NCI-H2171 treated with DMSO at 0.1 percent for 48 hours (cell line): ENCODE measurements at regions not wholly inside any gene's neighbourhood (a gene's known extent, or its start where the extent isn't known, plus 50 kb on each side); places are given as distances from the start of the nearest gene placed in this dataset.

Experiments
- DNase-seq: peaks from one replicate; lab custom pipeline; 2025; lab: John Stamatoyannopoulos, UW

DNA sequence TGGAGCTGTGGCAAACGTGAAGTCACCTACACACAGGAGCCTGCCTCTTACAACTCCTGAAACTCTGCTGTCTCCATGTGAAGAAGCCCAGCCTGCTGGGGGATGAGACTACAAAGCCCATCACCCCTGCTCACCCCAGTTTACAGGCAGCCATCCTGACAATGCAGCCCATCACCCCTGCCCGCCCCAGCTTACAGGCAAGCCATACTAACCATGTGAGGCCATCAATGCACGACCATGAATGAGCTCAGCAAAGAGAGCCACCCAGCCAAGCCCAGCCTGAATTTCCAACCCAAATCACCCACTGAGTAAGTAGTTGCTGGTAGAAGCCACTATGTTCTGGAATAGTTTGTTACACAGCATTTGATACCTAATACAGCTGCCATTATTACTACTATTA lies 185.4 kb upstream of the NSMCE3 start:
- no peak for DNase-seq

DNA sequence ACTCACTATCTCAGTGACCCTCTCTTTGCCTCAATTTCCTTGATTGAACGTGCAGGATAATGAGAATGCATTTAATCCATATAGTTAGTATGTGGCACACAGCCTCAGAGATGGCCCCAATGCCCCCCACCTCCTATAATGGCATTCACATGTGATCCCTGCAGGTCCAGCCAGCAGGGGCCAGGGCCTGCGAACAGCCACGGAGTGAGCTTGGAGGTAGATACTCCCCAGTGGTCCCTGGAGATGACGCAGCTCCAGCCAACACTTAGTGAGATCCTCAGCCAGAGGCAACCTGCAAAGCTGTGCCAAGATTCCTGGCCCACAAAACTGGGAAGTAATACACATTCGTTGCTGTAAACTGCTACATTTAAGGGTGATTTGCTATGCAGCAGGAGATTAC lies 184.9 kb upstream of the NSMCE3 start:
- no peak for DNase-seq

DNA sequence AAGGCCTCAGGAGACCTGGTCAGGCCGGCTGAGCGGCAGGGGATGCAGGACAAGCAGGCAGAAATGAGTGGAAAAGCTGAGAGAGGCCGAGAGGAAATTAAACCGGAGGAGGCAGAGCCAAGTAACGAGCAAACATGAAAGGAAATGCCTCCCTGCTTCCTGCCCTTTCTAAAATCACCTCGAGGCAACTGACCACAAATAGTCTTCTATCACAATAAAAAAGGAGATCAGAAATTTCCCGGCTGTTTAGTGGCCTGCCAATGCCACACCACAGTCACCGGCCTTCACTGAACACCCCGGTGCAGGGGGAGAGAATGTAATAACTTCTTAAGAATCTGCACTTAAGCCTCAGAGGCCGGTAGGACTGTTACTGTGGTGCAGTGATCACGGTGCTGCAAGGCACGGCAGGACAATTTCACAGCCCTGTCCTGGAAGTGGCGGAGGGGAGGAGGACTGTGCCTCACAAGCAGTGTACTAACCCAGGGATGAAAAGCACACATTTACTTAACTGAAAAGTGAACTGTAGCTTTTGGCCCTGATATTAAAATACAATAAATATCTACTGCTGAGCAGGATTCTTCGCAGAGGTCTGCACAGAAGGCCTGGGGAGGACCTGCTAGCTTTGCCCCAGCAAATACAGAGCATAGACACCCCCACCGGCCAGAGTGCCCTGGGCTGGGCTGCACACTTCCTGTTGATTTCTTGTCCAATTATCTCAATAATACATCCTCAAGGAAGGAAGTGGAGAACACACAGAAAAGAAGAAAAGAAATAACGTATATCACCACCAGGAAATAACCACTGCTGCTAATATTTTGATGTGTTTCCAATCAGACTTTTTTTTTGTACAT lies 183.5 kb upstream of the NSMCE3 start:
- DNase-seq = no peak

DNA sequence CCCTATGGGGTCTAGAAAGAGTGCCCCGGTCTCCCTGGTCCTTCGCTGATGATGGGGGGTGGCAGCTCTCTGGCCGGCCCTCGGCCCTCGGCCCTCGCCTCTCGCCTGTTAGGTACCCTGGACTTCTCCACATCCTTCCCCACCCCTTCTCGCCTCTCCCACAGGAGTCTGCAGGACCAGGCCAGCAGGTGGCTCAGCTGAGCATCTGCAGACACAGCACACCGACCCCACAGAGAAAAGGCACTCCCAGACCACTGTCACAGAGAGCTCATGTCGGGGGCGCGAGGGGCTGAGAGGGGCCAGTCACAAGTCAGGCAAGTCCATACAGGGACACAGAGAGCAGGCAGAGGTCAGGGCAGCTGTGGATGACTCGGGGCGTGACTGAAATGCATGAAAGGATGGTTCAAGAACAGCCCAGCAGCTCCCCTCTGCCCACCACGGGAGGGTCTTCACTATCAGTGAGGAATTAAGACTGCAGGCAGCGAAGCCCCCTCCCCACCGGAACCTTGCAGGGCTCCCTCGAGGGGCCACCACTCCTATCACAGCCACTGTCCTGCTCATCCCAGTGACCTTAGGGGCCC lies 181.7 kb upstream of the NSMCE3 start:
- no peak for DNase-seq

DNA sequence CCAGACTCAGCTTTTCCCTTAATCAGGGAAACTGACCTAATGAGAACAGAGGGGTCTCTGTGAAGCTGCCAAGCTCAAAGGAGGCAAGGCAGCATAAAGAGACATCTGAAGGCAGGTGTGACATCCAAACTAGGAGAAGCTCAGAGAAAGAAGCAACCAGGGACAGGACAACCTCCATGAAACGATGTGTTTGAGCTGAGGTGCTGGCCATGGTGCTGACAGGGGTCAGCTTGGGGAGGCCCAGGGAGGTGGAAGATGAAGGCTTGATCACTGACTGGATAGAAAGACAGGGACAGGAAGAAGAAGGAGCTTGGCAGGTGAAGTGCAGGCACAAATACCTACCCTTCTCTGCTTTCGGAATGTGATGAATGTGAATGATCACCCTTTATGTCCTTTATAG lies 179.5 kb upstream of the NSMCE3 start:
- DNase-seq = no peak

DNA sequence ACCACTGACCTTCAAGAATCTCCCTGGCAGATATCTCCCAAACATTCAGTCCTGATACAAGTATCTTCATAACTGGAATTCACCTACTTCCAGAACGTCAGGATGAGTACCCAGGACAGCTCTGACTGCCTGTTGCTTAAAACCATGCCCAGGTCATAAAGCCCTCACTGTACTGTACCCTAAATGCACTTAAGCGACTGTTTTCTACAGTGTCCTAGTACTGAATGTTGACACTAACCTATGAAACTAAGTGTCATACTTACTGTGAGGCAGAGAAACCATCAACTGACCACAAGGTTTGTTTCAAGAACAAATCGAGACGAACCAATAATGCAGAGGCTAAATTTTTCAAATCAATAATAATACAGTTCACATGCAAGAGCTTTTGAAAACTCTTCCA lies 178.7 kb upstream of the NSMCE3 start:
- no peak for DNase-seq

DNA sequence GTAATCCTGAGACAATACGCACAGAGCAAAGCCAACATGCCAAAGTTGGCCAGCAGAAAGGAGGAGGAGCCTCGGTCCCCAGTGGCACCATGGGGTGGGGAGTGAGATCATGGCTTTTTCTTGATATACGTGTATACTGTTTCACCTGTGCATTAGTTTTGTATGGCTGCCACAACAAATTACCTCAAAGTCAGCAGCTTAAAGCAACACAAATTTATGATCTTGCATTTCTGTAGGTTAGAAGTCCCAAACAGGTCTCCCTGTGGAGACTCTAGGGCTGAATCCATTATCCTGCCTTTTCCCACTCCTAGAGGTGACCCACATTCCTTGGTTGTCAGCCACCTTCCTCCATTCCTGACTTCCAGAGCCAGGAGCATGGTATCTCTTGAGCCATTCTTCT lies 176.9 kb upstream of the NSMCE3 start:
- DNase-seq = no peak

DNA sequence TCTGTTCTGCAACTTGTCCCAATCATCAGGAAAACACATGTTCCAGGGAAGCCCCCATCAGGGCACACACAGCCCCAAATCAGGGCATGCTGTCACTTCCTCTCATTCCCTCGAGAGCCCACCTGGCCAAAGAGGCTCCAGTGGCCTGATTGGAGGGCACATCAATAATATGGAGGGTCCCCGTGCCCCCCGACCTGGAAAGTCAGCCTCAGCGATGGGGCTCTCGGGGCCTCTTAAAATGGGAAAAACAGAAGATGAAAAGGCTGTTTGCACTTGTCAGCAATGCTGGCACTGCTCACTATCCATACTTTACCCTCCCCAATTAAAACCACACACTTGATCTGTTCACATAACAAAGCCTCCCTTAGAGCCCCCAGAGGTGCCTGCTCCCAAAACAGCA lies 172.9 kb upstream of the NSMCE3 start:
- no peak for DNase-seq

DNA sequence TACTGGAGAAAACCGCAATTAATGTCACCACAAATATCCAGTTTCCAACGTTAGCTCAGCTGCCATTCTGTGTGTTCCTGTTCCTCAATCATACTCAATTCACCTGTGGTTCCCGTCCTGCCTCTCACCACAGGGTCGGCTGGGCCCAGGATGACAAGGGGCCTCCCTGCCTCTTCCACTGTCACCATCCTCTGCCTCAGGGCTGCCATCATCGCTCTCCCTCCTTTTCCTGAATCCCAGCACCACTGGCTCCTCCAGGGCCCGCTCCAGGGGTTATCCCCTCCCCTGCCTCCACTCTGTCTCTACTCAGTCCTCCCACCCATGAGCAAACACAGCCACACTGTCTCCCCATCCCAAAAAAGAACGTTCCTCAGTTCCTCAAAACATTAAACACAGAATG lies 170.9 kb upstream of the NSMCE3 start:
- DNase-seq = no peak

DNA sequence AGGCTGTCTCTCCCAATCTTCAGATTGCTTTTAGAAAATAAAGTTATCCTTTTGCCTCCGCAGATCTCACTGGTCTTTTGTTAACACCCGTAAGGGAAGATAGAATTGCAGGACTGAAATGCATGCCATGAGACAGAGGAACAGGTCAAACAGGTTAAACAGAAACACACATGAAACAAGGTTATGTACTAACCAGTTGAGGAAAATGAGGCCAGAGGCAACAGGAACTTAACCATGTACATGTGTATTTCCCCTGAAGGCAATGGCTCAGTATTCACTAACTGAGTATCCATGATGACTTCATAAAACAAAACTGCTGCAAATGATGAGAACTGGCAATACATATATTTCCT lies 169.1 kb upstream of the NSMCE3 start:
- no peak for DNase-seq

DNA sequence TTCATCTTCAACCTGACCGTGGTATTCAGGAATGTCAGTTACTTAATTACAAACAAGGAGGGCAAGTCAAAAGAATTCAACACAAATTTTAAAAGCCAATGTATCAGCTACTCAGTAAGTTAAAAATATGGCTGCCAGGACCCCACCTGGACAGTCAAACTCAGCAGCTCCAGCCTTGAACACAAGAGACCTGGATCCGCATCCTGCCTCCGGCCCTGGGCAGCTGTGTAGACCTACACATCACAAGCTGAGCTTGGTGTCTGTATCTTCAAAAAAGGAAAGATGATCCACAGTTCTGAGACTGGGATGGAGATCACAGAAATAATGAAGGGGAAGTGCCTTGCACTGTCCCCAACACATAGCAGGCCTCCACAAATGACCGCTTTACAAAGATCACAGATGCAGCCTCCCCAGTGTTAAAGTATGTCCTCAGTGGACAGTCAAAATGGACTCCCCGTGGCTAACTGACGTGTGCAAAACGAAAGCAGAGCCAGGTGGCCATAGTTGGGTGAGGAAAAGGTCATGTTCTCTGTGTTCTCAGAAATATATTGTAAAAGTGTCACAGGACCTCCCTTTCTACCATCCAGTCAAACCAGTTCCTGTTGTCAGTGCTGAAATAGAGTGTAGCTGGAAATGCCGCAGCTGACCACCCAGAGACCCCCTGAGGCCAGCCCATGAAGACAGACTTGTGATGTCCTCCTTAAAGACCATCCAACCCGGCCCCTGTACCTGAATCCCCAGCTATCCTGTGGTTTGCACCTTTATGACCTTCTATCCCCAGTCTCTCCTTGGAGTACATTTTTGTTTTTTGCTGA lies 168.5 kb upstream of the NSMCE3 start:
- no peak for DNase-seq

DNA sequence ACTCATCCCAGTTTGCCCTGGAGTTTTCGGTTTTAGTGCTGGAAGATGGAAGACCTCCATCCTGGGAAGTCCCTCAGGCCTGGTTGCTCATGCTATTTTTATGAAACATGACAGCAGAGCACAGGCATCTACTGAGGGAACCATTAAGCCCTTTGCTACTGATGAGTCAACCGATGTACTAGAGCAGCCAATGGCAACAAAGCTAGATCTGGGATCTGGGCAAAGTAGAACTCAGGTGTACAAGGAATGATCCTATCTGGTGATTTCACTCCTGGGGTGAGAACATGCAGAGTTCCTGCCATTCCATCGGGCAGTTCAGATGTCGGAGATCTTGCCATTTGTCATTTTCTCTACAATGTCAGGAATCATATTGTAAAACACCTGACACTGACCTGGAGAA lies 166.2 kb upstream of the NSMCE3 start:
- DNase-seq = no peak

DNA sequence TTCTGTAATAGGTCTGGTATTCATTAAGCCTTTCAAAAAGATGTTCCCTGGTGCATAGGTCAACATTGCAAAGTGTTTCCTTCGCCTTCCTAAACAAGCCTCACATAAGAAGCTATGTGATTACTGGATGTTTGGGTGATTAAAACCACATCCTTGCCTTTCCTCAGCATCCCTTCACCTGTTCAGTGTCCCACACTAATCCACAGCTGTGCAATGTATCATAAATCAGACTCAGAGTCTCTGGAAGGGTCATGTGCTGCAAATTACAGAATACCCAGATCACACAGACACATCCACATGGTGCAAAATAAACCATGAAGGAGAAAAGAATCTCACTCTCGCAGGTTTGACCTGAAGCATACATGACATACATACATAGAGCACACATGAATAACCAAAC lies 164.7 kb upstream of the NSMCE3 start:
- no peak for DNase-seq

DNA sequence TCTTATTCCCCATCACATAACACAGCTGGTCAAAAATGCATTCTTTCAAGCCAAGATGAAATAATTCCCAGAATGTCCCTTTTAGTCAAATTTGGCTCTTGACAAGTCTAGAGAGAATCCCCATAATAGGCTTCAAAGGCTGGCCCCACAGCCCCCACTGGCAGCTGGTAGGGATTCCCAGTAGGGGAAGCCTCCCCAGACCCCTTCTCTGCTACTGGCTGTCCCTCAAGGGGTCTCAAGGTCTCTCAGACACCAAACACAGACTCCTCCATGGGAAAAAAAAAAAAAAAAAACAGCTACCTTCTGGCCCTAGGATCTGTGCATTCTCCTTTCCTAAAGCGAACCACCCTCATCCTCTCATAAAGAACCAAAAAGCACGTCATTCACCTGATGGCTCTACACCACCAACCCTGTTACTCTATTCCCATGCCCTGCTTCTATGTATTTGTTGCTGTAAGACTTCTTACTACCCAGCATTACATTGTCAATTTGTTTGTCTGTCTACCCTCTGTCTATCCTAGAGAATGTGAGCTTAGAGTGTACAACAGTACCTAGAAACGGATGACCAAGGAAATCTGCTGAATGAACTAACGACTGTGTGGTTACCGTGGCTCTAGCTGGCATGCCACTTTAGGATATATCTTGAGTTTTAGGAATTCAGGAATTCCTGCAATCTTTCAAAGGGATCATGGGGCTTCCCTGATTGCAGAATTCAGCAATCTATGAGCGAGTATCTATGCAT lies 164.1 kb upstream of the NSMCE3 start:
- DNase-seq = no peak

DNA sequence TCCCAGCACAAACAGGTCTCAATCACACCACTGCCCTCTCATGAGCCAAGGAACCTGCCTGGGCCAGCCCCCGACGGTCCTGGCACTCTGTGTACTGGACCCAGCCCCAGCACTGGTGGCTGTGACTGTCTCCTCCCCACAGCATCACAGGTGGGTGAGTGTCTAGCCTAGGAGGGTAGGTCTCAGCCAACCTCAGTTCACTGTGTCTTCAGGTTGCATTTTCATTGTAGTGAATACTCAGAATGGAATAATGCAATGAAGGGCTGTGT lies 163.4 kb upstream of the NSMCE3 start:
- no peak for DNase-seq

DNA sequence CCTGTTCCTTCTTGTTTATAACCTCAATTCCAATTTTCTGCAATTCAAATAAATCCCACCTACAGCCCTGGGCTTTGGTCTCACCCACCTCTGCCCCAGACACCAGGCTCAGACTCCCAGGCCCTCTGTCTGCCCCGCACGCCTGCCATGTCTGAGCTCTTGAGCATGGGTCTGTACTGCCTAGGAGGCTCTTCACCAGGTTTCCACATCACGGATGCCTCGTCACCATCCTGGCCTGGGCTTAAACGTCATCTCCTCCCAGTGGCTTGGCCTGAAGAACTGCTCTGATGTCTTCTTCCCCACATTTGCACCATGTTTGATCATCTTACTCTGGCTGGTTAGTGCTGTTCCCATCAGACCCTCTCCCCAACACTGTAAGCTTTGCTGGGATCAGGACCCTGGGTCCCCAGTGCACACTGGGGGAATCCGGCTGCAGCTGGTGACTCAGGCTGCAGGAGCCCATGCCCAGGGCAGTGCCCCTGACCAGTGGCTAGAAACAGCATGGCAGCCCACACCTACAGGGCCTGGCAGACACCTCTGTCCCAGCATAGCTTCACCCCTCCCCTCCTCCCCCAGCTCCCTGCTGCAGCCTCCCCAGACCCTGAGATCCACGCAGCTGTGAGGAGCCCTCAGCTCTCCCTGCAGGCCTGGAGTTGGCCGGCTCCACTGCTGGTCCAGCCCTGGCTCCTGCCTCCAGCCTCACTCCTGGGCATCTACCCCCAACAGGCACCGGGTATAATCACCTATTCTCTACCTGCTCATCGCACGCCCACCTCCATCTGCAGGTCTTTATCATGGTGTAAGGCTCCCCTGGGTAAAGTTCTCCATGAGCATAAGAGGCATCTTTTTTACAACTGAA lies 162.8 kb upstream of the NSMCE3 start:
- DNase-seq = no peak

DNA sequence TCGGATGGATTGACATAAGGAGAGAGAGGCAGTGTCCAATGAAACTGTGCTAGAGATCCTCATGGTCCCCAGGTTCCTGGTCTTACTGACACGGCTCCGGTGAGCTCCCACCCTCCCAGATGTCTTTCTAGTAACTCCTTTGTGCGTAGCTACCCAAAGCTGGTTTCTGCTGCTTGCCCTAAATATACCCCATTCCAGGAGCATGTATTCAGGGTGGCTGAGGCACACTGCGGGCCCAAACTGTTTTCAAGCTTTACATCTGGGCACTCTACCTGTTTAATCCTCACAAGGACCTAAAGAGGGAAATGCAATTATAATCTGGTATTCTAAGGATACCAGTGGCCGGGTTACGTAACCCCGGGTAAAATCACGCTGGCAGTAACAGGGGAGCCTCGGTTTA lies 161.2 kb upstream of the NSMCE3 start:
- DNase-seq = no peak

DNA sequence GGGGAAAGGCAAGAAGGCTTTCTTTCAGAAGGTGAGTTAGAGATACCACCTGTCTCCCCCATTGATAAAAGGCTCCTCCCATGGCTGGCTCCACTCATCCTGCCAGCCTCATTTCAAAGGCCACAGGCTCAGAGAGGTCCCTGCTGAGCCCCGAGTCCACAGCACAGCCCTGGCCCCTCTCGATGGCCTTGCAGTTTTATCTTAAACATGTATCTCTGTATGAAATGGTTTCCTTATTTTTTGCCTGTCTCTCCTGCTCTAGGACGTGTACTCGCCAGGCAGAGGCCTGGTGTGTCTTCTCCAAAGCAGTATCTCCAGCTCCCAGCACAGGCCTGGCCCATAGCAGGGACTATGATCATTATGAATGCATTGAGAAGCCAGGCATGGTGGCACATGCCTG lies 160.5 kb upstream of the NSMCE3 start:
- no peak for DNase-seq

DNA sequence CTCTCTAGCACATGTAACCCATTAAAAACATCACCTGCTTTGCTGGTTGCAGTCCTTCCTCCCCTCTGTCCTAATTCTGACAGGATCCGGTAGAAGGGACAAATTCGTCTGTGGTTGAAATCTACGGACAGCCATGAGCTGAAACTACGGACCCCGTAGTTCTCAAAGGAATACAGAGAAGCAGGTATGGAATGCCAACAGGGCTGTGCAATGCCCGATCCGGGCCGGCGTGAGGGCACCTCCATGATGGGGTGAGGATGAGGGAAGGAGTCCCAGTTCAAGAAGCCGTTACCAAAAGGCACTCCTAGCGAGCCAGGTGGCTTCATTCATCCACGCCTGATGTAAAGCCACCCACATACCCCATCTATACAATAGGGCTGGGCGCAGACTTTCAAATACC lies 160.0 kb upstream of the NSMCE3 start:
- no peak for DNase-seq

DNA sequence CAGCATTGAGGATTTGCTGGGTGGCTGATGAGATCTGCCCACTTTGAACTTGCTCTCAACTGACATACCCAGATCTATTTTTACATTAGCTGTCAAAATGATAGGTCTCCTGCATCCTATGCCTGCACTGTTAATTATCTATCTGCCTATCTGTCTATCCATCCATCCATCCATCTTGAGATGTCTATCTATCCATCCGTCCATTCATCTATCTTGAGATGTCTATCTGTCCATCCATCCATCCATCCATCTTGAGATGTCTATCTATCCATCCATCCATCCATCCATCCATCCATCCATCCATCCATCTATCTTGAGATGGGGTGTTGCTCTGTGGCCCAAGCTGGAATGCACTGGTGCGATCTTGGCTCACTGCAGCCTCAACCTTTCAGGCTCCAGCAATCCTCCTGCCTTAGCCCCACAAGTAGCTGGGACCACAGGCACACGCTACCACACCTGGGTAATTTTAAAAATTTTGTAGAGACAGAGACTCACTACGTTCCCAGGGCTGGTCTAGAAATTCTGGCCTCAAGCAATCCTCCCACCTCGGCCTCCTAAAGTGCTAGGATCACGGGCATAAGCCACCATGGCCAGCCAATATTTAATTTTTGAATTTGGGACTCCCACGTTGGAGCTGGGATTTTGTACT lies 159.4 kb upstream of the NSMCE3 start:
- no peak for DNase-seq

DNA sequence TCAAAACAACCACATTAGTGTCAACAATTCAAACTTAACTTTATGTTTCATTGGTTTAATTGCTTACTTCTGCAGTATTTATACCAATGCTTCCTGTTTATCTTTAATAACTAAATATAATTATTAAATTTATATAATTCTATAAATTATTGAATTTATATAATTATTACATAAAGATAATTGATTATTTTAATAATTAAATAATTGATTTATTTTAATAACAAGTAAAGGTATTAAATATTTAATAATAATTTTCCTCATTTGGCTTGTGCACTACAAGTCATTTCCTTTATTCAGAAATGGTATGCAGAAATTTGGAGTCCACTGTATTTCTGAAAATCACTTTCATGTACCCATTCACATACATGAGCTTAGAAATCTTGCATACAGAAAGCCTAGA lies 156.2 kb upstream of the NSMCE3 start:
- no peak for DNase-seq
